Colon (tissue), 2 donors: ENCODE measurements at regions not wholly inside any gene's neighbourhood (a gene's known extent, or its start where the extent isn't known, plus 50 kb on each side); places are given as distances from the start of the nearest gene placed in this dataset.

Experiments used
- FAIRE-seq: peaks from 2 replicates; lab custom pipeline; 2012; peaks lifted over from hg19 to GRCh38; lab: Jason Lieb, UNC
- donor health status: control.
- donor health status: control.

GRCh38 chr6:165950316-165950715, 217.3 kb downstream of the TBXT start:
- no peak for FAIRE-seq

DNA sequence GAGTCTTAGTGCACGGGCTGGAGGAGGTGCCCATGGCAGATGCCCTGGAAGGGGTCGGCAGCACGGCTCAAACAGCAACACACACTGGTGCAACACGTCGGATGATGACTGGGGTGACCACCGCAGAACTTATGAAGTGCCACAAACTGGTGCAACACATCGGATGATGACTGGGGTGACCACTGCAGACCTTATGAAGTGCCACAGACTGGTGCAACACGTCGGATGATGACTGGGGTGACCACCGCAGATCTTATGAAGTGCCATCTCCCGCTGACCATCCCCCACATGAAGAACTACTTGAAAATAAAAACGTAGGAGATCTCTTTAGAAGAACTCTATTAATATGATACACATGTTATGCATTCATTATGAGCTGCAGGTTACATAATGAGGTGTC, 218.3 kb downstream of the TBXT start:
- FAIRE-seq, result no peak

GRCh38 chr6:165944002-165944466, 223.6 kb downstream of the TBXT start:
- no peak for FAIRE-seq

DNA sequence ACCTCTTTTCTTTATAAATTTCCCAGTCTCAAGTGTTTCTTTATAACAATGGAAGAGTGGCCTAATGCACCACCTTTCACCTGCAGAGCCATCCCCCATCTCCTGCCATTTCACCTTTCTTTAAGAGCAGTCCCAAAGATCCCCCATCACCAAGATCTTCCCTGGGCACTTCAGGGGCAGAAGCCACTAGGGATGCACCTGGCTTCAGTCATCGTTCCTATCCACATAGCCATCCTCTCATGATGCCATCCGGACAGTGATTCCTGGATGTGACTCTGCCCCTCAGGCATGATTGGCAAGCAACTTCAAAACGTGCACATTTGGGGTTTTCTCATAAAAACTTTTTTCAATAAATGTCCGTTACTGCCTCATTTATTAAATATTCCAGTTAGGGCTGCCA, 225.9 kb downstream of the TBXT start:
- no peak for FAIRE-seq

- no peak for FAIRE-seq
Observed at GRCh38 chr6:165941249-165941775, 226.3 kb downstream of the TBXT start.

DNA sequence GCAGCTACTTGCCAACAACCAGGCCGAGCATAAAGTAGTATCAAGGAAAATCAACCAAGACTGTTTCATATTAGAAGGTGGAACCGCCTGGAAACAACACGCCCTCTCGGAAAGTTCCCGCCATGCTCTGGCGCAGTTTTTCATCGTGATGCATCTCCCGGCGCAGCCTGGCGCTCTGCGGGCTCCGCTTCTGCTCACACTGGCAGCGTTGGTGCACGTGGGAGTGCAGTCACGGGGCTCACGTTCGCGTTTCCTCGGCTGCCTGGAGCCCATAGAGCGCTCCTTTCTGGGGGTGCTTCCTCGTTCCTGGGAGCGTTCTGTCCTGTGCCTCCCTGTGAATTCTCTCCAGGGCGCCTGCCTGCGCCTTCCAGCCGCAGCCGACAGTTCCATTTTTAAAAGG, 227.3 kb downstream of the TBXT start:
- no peak for FAIRE-seq

DNA sequence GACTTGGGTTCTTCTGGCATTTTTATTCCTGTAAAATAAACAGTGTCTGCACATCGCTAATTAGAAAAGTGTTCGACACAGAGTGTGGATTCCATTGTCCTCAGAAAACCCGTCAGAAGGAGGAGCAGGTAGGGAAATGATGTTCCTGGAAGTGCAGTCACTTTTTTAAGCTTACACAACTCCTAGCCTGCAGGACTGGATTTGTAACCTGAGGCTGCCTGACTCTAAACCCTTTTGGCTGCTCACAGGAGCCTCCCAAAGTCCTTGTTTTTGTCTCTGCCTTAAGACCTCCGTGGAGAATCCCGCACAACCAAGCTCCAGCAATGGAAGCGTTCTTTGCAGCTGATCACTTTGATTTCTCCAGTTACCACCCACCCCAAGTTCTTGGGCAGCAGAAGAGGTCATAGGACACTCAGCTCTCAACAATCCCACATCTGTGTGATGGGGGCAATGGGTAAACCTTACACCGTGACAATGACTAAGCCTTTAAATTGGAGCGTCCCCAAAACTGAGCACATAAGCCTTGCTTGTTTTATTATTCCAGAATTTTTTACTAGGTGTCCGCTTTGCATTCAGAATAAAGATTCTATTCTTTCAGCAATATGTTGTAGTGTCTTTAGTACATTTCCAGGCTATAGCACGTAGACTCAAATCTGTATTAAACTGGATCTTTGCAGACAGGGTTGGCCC, 227.9 kb downstream of the TBXT start:
- FAIRE-seq, result no peak

GRCh38 chr6:165939047-165939446, 228.6 kb downstream of the TBXT start:
- no peak for FAIRE-seq

GRCh38 chr6:165937564-165938358, 229.9 kb downstream of the TBXT start:
- no peak for FAIRE-seq

DNA sequence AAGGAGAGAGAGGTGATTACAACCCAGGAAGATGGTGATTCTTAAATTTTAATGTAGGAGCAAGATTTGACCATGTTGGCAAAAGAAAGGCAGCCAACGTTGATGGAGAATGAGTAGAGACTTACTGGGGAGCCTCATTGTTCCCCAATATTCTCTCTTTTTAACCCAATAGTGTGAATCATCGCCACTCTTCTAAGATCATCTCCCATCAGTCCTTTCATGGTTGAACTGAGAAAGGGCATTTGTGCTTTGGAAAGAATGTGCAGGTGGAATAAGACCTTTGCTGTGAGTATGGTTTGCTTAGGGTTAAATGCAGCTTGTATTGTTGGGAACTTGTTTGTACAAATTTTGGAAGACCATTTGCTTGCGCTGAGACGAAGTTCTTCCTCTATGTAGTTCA, 231.0 kb downstream of the TBXT start:
- FAIRE-seq, result no peak

- no peak for FAIRE-seq
Observed at GRCh38 chr6:165936096-165936495, 231.6 kb downstream of the TBXT start.

GRCh38 chr6:165931675-165932074, 236.0 kb downstream of the TBXT start:
- no peak for FAIRE-seq

GRCh38 chr6:165930668-165931214, 236.9 kb downstream of the TBXT start:
- FAIRE-seq, result no peak

DNA sequence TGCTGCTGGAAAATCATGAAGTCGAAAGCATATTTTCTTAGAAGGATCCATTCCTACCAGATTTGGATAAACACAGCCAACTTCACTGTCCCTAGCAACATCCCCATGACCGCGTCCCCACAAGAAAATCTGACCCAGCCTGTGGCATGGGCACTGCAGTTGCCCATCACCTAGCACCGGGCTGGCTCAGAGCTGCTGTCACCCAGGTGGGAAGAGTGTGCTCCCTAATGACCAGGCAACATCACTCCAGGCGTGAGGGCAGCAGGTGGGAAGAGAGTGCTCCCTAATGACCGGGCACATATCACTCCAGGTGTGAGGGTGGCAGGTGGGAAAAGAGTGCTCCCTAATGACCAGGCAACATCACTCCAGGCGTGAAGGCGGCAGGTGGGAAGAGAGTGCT, 238.0 kb downstream of the TBXT start:
- FAIRE-seq, result no peak

DNA sequence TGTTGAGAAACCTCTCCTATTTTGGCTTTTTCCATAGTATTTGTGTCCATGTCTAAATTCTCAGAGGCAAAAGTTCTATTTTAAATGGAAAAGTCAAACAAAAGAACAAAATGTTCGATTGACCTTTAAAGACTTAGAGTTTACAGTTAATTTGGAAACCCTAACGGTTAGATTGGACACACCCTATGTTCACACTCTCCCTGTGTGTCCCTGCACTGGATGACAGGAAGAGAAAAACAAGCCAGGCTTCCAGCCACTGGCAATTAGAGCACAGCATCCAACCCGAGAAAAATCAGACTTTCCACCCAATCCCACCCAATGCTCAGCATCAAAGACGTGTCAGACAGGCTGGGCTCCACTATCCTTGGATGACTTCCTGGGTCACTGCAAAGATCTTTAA, 241.3 kb downstream of the TBXT start:
- FAIRE-seq, result no peak

- FAIRE-seq, result no peak
Observed at GRCh38 chr6:165925474-165926156, 242.0 kb downstream of the TBXT start.

- no peak for FAIRE-seq
Observed at GRCh38 chr6:165922309-165922794, 245.3 kb downstream of the TBXT start.

- FAIRE-seq, result no peak
Observed at GRCh38 chr6:165920896-165921671, 246.6 kb downstream of the TBXT start.

DNA sequence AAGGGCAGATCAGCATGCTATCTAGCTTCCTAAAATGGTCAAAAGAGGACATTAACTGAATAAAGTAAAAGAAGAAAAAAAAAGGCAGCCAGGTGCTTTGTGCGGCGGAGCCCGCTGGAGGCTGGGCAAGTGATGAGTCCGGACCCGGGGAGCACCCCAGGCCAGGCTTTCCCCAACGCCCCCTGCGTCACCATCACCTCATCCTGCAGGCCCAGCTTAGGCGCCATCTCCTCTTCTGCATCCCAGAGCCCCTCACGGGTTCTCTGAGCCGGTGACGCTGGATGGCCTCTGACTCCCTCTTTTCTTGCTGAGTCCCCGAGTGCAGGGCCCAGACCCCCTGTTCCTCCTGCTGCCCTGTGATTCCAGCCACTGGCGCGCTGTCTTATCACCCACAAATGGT, 250.1 kb downstream of the TBXT start:
- no peak for FAIRE-seq

DNA sequence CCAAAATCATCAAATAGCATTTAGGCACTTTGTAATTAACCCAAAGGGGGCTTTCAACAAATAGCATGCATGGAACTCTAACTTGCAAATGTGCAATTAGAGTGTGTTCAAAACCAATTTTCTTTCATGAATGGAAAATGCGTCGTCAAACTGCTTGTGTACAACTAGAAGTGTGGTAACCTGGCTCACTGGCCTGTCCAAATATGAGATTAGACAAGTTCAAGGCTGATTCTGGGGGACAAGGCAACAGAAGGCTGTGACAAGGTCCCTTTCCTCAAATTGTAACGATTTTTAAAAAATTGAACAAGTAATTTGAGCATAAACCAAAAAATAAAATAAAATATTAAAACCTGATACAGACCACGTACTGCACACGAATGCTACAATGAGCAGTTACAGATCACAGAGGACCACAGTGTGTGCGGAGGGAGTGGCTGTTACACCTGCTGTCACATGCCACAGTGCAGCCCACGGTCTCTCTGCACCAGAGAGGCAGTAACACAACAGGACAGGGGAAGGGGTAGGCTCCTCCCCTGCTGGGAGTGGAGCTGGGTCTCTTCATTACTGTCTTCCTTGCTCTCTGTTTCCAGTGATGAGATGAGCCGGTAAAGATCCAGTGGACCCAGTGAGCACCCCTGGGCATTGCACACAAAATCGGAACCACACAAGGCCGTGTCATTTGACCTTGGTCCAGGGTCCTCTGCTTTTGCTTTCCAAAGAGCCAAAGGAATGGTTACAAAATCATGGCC, 252.2 kb upstream of the PDE10A start:
- no peak for FAIRE-seq
